GM21367 (cell line): ENCODE measurements at regions not wholly inside any gene's neighbourhood (a gene's known extent, or its start where the extent isn't known, plus 50 kb on each side); places are given as distances from the start of the nearest gene placed in this dataset.

Source experiments
- ATAC-seq: cut with Tn5 transposase; IDR thresholded peaks from one replicate; pipeline ENCODE4 v1.9.1; 2021; ENCODE audit not compliant: unreplicated experiment

GRCh38 chr10:129277084-129277483 lies 190.0 kb upstream of the MGMT start:
- ATAC-seq, result no peak

GRCh38 chr10:129277841-129278240 lies 189.2 kb upstream of the MGMT start:
- ATAC-seq, result no peak

GRCh38 chr10:129278686-129279085 lies 188.4 kb upstream of the MGMT start:
- no peak for ATAC-seq

- no peak for ATAC-seq
Measured at GRCh38 chr10:129279446-129280154, 187.4 kb upstream of the MGMT start.

- no peak for ATAC-seq
Measured at GRCh38 chr10:129280155-129280502, 186.9 kb upstream of the MGMT start.

- no peak for ATAC-seq
Measured at GRCh38 chr10:129280908-129281586, 186.0 kb upstream of the MGMT start.

GRCh38 chr10:129285459-129285858 lies 181.6 kb upstream of the MGMT start:
- ATAC-seq, result no peak

GRCh38 chr10:129288999-129289584 lies 177.9 kb upstream of the MGMT start:
- ATAC-seq, result no peak

GRCh38 chr10:129293991-129294700 lies 172.9 kb upstream of the MGMT start:
- ATAC-seq, result no peak

- no peak for ATAC-seq
Measured at GRCh38 chr10:129294944-129295343, 172.1 kb upstream of the MGMT start.

GRCh38 chr10:129305046-129305445 lies 162.0 kb upstream of the MGMT start:
- ATAC-seq, result no peak

- ATAC-seq, result no peak
Measured at GRCh38 chr10:129307141-129307540, 159.9 kb upstream of the MGMT start.

- ATAC-seq, result no peak
Measured at GRCh38 chr10:129308953-129309564, 158.0 kb upstream of the MGMT start.

GRCh38 chr10:129309565-129309964 lies 157.5 kb upstream of the MGMT start:
- ATAC-seq, result no peak

- ATAC-seq, result no peak
Measured at GRCh38 chr10:129310881-129311280, 156.2 kb upstream of the MGMT start.

GRCh38 chr10:129319934-129320333 lies 147.1 kb upstream of the MGMT start:
- ATAC-seq, result no peak

- ATAC-seq, result no peak
Measured at GRCh38 chr10:129320340-129320739, 146.7 kb upstream of the MGMT start.

- ATAC-seq, result no peak
Measured at GRCh38 chr10:129321727-129322126, 145.3 kb upstream of the MGMT start.

- ATAC-seq, result no peak
Measured at GRCh38 chr10:129322933-129323820, 143.9 kb upstream of the MGMT start.

GRCh38 chr10:129323879-129324278 lies 143.2 kb upstream of the MGMT start:
- no peak for ATAC-seq
